ENCODE measurements at regions not wholly inside any gene's neighbourhood (a gene's known extent, or its start where the extent isn't known, plus 50 kb on each side); places are given as distances from the start of the nearest gene placed in this dataset.

- Histone ChIP-seq H3K9ac (ENCODE audit: control insufficient read depth, insufficient read depth, low read length) (no peak overlapping the region), H3K4me3 (no peak overlapping the region), H3K4me1 (ENCODE audit: control insufficient read depth, insufficient read depth, low read length) (no peaks in the 10 kb centered on the region), H3K9me3 (replicated peaks; ENCODE audit: control insufficient read depth, insufficient read depth, low read length) (no peaks in the 10 kb centered on the region), H3K27me3 (replicated peaks in 1 of 2; ENCODE audit: control insufficient read depth in 2 of 2, insufficient read depth in 2 of 2, low read length in 1 of 2) (no peaks in the 10 kb centered on the region; a peak in 1 of 4 replicates), H3K4me2 (ENCODE audit: control insufficient read depth, insufficient read depth) (no peak overlapping the region), H3K36me3 (ENCODE audit: control insufficient read depth in 2 of 2, insufficient read depth in 2 of 2, low read length in 1 of 2) (no peaks in the 10 kb centered on the region), H2AFZ (ENCODE audit: control insufficient read depth, low read depth, low read length) (no peak overlapping the region), H3K79me2 (ENCODE audit: control insufficient read depth, insufficient read depth, low read length) (no peaks in the 10 kb centered on the region), H3K27ac (ENCODE audit: control insufficient read depth, insufficient read depth) (no peak overlapping the region), H4K20me1 (ENCODE audit: control insufficient read depth, insufficient read depth) (no peaks in the 10 kb centered on the region)
- ATAC-seq (no peak), DNase-seq (ENCODE audit: low read depth, low spot score) (no peak), FAIRE-seq (no peak)
- ChIA-PET POLR2A (no interaction called here), CTCF (interaction anchor here (1.6 kb wide), 1 partner anchor 86 kb away, joined by 3 read pairs; no protein-coding TSS in a partner anchor), SMC1A (ENCODE audit: uncharacterized antibody, unreplicated experiment) (interaction anchor here (0.6 kb wide), 2 partner anchors 86 to 249 kb away, joined by 3 read pairs; no protein-coding TSS in a partner anchor), RAD21 (ENCODE audit: unreplicated experiment) (no interaction called here)
- in situ Hi-C loops (cut with MboI) (no loop called here), intact Hi-C loops (cut with micrococcal nuclease; ENCODE audit: unreplicated experiment) (no loop called here)
- TF ChIP-seq CUX1 (IDR thresholded peaks at IDR 0.05; ENCODE audit: insufficient replicate concordance, low read depth, low read length) (no peak), RAD21 (IDR thresholded peaks at IDR 0.05; ENCODE audit: insufficient read depth, low read depth, low read length) (no peak), EGR1 (IDR thresholded peaks at IDR 0.05; ENCODE audit: borderline replicate concordance in 1 of 2, low read depth in 2 of 2, low read length in 2 of 2) (no peak), RBBP5 (conservative IDR thresholded peaks at IDR 0.05) (no peak), RELB (IDR thresholded peaks at IDR 0.05; ENCODE audit: low read depth) (no peak), TAF1 (IDR thresholded peaks at IDR 0.05; ENCODE audit: borderline replicate concordance, low read depth, low read length) (no peak), CHD1 (IDR thresholded peaks at IDR 0.05; ENCODE audit: low read depth, low read length) (no peak), EZH2 (IDR thresholded peaks at IDR 0.05; ENCODE audit: borderline replicate concordance, control insufficient read depth, low read depth, low read length) (no peak), MAX (IDR thresholded peaks at IDR 0.05; ENCODE audit: low read depth, low read length) (no peak), ATF2 (IDR thresholded peaks at IDR 0.05; ENCODE audit: low read length) (no peak)
- 14% methylated on average over 4 of the region's 6 CpGs for WGBS (ENCODE audit: insufficient coverage, insufficient replicate concordance, low lambda C conversion rate, missing lambda C conversion rate)
- BruUV-seq (replicated peaks) = no TSS peak
Observed at GRCh38 chrX:9227276-9227675, 193.3 kb upstream of the FAM9B start.

All from GM12878 (cell line).